ENCODE measurements at regions not wholly inside any gene's neighbourhood (a gene's known extent, or its start where the extent isn't known, plus 50 kb on each side); places are given as distances from the start of the nearest gene placed in this dataset.
A peak's percentile ranks its signal among the peaks of the same experiment; 100 is the strongest.

DNA sequence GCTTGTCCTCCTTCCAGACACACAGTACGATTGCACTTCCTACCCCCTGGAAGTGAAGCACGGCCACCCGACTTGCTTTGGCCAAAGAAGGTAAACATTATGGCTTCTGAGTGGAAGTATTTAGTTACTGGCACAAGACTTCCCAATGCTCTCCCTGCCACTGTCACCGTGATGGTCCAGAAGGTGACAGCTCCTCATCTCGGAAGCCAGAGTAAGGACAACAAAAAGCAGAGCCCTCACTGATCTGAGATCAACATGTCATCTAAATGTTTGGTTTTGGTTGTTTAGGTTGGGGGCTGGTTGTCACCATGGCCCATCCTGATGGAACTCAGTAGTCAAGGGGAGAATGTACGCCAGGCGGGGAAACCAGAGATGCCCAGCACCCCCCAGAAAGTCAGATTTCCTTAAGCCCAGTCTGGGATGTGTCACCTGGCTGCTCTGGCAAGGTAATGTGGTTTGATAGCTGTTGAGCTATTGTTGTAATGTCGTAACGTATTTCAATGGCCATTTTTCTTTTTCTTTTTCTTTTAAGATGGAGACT, 170.1 kb upstream of the ZNF536 start:
- Mint-ChIP-seq H3K36me3 (ENCODE audit: low read depth) (no peaks in the 10 kb centered on the region), H3K4me1 (ENCODE audit: low read depth) (no peaks in the 10 kb centered on the region), H3K27me3 (ENCODE audit: low read depth) (no peaks in the 10 kb centered on the region), H3K27ac (no peak overlapping the region), H3K4me3 (no peak overlapping the region), H3K9me3 (no peaks in the 10 kb centered on the region)

DNA sequence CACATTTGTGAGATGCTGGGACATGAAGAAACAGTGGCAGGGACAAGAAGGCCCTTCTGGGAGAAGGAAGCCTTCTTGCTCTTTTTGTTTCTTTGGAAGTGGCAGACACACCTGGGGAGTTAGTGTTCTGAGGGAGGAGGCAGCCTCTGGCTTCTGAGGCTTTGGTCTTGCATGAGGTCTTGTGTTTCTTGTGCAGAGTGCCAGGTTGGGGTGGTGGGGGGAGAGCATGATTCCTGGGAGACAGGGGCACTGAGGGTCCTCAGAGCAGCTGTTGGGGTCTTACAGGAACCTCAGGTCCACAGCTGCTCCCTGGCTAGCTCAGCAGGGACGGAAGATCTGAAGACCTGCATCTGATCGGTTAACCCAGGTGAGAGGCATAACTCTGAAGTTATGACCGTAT, 167.5 kb upstream of the ZNF536 start:
- no peaks in the 10 kb centered on the region for H3K36me3 Mint-ChIP-seq (ENCODE audit: low read depth)
- H3K27ac Mint-ChIP-seq: no peak overlapping the region
- H3K4me3 Mint-ChIP-seq: no peak overlapping the region
- H3K27me3 Mint-ChIP-seq (ENCODE audit: low read depth): no peaks in the 10 kb centered on the region
- H3K9me3 Mint-ChIP-seq: no peaks in the 10 kb centered on the region
- no peaks in the 10 kb centered on the region for H3K4me1 Mint-ChIP-seq (ENCODE audit: low read depth)

DNA sequence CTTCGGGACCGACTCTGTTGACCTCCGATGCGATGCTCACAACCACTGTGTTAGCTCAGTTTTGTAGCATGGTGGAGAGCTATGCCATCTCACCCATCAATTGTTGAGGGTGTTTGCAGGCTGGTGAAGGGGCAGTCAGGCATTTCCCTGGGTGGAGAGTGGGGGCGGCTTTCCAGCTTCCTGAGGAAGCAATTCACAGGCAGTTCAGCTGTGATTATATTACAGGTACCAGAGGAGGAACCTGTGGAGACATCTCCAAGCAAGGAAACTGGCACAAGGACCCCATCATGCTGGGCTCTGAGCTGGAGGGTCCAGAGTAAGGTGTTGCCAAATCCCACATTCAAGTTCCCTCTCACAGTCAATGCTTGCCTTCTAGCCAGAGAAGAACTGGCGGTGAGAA, 166.0 kb upstream of the ZNF536 start:
- no peaks in the 10 kb centered on the region for H3K36me3 Mint-ChIP-seq (ENCODE audit: low read depth)

DNA sequence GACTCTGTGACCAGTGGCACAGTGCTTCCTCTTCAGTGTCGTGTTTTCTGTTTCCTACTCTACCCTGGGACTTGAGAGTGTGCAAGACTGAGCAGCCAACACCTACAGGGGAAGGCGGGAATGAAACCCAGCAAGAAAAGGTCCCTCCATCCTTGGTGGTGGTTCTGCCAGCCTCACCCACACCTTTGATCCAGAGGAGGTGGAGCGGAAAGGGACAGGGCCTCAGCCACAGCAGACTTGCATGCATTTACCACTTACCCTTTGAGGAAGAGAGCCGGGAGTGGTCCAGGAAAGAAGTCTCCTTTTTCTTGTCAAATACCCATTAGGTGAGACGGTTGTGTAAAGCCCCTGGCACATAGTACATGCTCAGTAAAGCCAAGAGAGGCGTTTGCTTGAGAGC, 164.8 kb upstream of the ZNF536 start:
- H3K9me3 Mint-ChIP-seq: no peaks in the 10 kb centered on the region
- no peak overlapping the region for H3K27ac Mint-ChIP-seq
- no peaks in the 10 kb centered on the region for H3K4me1 Mint-ChIP-seq (ENCODE audit: low read depth)
- no peak overlapping the region for H3K4me3 Mint-ChIP-seq
- H3K36me3 Mint-ChIP-seq (ENCODE audit: low read depth): no peaks in the 10 kb centered on the region
- no peaks in the 10 kb centered on the region for H3K27me3 Mint-ChIP-seq (ENCODE audit: low read depth)

More for the DNA sequence above, 166.0 kb upstream of the ZNF536 start:
- no peak overlapping the region for H3K27ac Mint-ChIP-seq
- H3K4me1 Mint-ChIP-seq (ENCODE audit: low read depth): no peaks in the 10 kb centered on the region
- no peaks in the 10 kb centered on the region for H3K9me3 Mint-ChIP-seq
- H3K27me3 Mint-ChIP-seq (ENCODE audit: low read depth): no peaks in the 10 kb centered on the region
- no peak overlapping the region for H3K4me3 Mint-ChIP-seq

DNA sequence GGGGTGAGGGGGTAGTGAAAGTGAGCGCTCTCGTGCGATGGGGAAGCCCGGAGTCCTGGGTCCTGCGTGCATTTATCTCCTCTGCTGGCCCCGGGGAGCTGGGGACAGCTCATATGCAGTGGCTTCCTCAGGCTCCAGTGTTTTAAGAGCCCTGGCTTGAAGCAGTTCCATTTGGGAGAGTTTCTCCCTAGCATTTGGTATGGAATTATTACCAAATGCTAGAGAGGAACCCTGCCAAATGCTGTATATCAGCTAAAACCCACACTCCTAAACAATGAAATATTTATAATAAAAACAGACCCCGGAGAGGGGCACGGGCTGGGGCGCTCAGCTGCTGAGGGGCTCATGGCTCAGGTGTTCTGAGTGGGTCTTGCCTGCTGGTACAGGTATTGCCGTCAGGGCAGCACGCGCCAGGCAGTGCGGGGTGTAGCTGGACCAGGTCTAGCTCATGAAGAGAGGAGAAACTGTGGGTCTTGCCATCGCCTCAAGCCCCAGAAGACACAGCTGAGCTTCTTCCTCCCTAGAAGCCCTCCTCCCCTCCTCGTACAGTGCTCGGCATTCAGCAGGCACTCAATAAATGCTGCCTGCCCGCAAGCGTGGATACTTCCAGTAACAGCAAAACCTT, 163.6 kb upstream of the ZNF536 start:
- H3K9me3 Mint-ChIP-seq: no peaks in the 10 kb centered on the region
- H3K27ac Mint-ChIP-seq: no peak overlapping the region
- no peaks in the 10 kb centered on the region for H3K36me3 Mint-ChIP-seq (ENCODE audit: low read depth)
- no peak overlapping the region for H3K4me3 Mint-ChIP-seq
- H3K4me1 Mint-ChIP-seq (ENCODE audit: low read depth): no peaks in the 10 kb centered on the region
- peaks cover 5% of the 10 kb centered on the region for H3K27me3 Mint-ChIP-seq (ENCODE audit: low read depth)

DNA sequence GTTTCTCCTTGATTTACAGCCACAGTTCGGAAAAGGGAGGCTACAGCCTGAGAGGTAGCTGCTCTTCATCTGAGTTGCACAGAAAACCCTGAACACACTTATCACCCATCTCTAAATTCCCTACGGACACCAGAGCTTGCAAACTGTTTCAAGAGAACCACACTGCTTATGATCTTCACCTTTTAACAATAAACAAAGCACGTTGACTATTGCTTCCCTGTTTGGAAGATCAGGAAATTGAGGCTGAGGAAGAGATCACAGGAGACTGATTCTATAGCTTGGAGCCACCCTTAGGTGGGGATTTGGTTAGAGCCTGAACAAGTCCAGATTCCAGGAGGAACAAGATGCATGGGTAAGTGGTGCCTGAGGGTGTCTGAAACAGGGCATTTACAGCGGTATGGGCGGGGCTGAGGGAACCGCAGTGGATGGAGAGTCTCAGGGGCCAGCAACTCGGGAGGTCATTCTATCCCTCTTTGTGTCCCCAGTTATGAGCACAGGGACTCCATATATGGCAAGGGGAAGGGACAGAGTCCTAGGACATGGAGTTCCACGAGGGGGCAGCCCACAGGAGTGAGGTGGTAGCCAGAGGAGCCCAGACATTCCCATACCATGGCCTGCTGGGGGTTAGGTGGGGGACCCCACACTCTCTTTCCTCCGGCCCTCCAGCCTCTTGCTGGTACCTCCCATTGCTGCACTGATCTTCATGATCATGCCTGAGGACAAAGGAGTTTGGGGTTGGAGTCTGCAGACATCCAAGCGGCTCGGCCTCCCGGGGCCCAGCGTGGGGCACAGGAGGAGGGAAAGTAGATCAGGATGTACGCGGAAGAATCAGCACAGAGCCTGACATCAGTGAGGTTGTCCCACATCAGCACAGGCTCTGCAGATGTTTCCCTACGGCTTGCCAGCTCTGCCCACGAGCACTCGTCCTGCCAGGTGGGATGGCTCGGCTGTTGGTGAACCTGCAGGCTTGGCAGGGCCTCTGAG, 162.3 kb upstream of the ZNF536 start:
- peaks cover 5% of the 10 kb centered on the region for H3K4me1 Mint-ChIP-seq (ENCODE audit: low read depth)
- H3K27me3 Mint-ChIP-seq (ENCODE audit: low read depth): peaks cover 5% of the 10 kb centered on the region
- H3K36me3 Mint-ChIP-seq (ENCODE audit: low read depth): no peaks in the 10 kb centered on the region
- no peak overlapping the region for H3K27ac Mint-ChIP-seq
- H3K4me3 Mint-ChIP-seq: no peak overlapping the region
- no peaks in the 10 kb centered on the region for H3K9me3 Mint-ChIP-seq

DNA sequence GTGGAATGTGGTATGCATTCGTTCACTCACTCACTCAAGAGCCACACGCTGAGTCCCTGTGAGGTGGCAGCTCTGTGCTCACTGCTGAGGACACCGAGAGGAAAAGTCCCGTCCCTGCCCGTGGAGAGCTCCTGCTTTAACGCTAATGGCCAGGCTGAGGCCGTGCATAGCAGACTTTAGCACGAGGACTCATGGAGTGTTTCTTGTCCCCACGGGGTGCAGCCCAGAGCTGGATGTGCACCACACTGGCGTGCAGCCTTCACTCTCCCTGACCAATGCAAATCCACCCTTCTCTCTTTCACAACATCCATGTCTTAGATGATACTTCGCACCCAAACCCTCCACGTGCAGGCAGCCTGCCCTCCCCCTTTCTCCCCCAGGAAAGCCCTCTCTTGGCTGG, 159.6 kb upstream of the ZNF536 start:
- Mint-ChIP-seq H3K27ac (no peak overlapping the region), H3K27me3 (ENCODE audit: low read depth) (peaks cover 17% of the 10 kb centered on the region), H3K4me1 (ENCODE audit: low read depth) (peaks cover 13% of the 10 kb centered on the region), H3K4me3 (no peak overlapping the region), H3K36me3 (ENCODE audit: low read depth) (no peaks in the 10 kb centered on the region), H3K9me3 (no peaks in the 10 kb centered on the region)

DNA sequence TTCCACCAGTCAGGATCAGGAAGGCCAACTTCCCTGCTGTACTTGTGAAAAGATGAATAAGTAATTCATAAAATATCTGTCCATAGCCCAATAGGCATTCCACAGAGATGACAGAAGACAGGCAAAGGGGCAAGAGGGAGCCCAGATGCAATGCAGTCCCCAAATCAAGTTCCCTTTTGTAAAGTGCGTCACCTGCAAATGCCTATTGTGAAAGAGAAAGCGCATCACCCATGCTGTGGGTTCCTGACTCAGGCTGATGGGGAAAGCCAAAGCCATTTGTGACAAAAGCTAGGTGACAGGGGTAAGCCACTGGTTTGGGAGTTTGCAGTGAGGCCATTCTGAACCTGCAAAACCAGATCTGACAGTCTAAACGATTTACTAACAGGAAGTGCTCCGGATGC, 157.5 kb upstream of the ZNF536 start:
- Mint-ChIP-seq H3K36me3 (ENCODE audit: low read depth) (no peaks in the 10 kb centered on the region), H3K9me3 (no peaks in the 10 kb centered on the region), H3K27me3 (ENCODE audit: low read depth) (peaks cover 20% of the 10 kb centered on the region), H3K4me1 (ENCODE audit: low read depth) (peaks cover 13% of the 10 kb centered on the region), H3K27ac (peak overlapping the region; percentile 58), H3K4me3 (peak overlapping the region; percentile 46)

DNA sequence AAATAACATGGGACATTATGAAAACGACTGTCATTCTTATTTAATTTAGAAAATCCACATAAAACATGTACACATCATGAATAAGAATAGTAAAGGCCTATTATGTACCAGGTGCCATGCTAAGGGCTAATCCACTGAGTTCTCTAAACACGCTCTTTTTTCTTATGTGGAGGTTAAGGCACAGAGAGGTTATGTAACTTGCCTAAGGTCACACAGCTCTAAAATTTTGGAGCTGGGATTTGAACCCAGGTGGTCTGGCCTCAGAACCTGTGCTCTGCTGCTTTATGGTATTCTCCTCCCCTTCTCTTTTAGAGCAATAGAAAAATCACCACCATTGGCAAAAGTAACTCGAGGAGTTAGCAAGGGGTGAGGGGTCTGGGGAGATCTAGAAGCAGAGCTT, 156.9 kb upstream of the ZNF536 start:
- Mint-ChIP-seq H3K4me1 (ENCODE audit: low read depth) (peaks cover 13% of the 10 kb centered on the region), H3K4me3 (no peak overlapping the region), H3K36me3 (ENCODE audit: low read depth) (no peaks in the 10 kb centered on the region), H3K27me3 (ENCODE audit: low read depth) (peaks cover 20% of the 10 kb centered on the region), H3K9me3 (no peaks in the 10 kb centered on the region), H3K27ac (peak overlapping the region; percentile 58)

DNA sequence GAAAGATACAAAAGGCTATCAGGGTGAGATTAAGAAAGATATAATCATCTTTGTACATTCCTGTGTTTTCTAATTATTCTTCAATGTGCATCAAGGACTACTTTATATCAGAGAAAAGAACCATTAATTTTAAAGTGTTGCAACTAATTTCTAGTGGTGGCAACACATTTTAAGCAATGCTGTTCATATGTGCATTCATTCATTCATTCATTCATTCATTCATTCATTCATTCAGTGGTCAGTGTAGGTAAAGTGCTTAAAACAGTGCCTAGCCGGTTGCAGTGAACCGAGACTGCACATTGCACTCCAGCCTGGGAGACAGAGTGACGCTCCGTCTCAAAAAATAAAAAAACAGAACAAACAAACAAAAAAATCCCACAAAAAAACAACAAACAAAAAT, 155.7 kb upstream of the ZNF536 start:
- no peaks in the 10 kb centered on the region for H3K9me3 Mint-ChIP-seq
- H3K4me3 Mint-ChIP-seq: no peak overlapping the region
- H3K27ac Mint-ChIP-seq: no peak overlapping the region
- H3K27me3 Mint-ChIP-seq (ENCODE audit: low read depth): peaks cover 30% of the 10 kb centered on the region
- peaks cover 15% of the 10 kb centered on the region for H3K4me1 Mint-ChIP-seq (ENCODE audit: low read depth)
- H3K36me3 Mint-ChIP-seq (ENCODE audit: low read depth): no peaks in the 10 kb centered on the region

DNA sequence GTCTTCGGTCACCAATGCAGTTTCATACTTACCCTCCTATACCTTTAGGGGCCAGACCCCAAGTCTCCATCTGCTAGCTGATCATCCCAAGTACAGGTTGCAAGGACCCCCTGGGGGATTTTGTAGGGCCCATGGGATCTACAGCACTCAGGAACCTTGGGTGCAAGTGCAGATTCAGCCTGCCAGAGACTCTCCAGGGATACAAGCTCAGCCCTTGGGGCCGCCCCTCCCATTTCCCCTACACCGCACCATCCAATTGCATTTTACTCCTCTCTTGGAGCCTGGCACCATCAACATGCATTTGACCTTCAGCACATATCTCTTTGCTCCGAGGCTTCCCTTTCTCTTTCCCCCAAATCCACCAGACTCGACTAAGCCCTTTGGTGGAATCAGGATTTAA, 154.7 kb upstream of the ZNF536 start:
- peaks cover 36% of the 10 kb centered on the region for H3K27me3 Mint-ChIP-seq (ENCODE audit: low read depth)
- H3K4me3 Mint-ChIP-seq: no peak overlapping the region
- no peaks in the 10 kb centered on the region for H3K36me3 Mint-ChIP-seq (ENCODE audit: low read depth)
- H3K4me1 Mint-ChIP-seq (ENCODE audit: low read depth): peaks cover 15% of the 10 kb centered on the region
- H3K27ac Mint-ChIP-seq: no peak overlapping the region
- H3K9me3 Mint-ChIP-seq: no peaks in the 10 kb centered on the region

DNA sequence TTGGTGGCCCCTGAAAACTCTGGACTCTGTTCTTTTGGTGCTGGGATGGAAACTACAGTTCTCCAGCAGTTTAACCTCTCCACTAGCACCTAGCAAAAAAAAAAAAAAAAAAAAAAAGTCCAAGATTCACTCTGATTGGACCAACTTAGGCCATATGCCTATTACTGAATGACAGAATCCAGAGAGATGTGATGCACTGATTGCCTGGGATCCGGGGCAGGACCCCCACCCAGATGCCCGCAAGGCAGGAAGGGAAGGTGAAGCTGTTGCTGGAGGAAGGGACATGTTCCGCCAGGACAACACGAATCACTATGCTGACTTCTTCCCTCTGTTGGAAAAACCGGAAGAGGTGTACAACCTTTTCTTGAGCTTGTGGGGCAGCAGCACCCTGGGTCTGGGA, 152.5 kb upstream of the ZNF536 start:
- no peaks in the 10 kb centered on the region for H3K9me3 Mint-ChIP-seq
- H3K27ac Mint-ChIP-seq: no peak overlapping the region
- peaks cover 51% of the 10 kb centered on the region for H3K27me3 Mint-ChIP-seq (ENCODE audit: low read depth)
- no peak overlapping the region for H3K4me3 Mint-ChIP-seq
- H3K36me3 Mint-ChIP-seq (ENCODE audit: low read depth): peaks cover 4% of the 10 kb centered on the region
- H3K4me1 Mint-ChIP-seq (ENCODE audit: low read depth): peaks cover 14% of the 10 kb centered on the region

DNA sequence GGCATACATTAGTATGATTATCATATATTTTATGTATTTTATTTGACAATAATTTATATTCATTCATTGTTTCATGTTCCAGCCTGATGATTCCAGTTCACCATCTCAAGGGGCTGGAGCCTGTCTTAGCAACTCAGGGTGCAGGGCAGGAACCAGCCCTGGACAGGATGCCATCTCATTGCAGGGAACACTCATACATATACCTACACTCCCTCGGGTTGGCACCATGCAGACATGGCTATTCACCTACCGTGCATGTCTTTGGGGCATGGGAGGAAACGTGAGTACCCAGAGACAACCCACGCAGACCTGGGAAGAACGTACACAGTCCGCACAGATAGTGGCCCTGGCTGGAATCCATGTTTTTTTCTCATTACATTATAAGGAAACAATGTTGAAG, 151.0 kb upstream of the ZNF536 start:
- peaks cover 54% of the 10 kb centered on the region for H3K27me3 Mint-ChIP-seq (ENCODE audit: low read depth)
- no peak overlapping the region for H3K4me3 Mint-ChIP-seq
- peaks cover 8% of the 10 kb centered on the region for H3K36me3 Mint-ChIP-seq (ENCODE audit: low read depth)
- H3K9me3 Mint-ChIP-seq: no peaks in the 10 kb centered on the region
- H3K4me1 Mint-ChIP-seq (ENCODE audit: low read depth): peaks cover 11% of the 10 kb centered on the region
- H3K27ac Mint-ChIP-seq: no peak overlapping the region

DNA sequence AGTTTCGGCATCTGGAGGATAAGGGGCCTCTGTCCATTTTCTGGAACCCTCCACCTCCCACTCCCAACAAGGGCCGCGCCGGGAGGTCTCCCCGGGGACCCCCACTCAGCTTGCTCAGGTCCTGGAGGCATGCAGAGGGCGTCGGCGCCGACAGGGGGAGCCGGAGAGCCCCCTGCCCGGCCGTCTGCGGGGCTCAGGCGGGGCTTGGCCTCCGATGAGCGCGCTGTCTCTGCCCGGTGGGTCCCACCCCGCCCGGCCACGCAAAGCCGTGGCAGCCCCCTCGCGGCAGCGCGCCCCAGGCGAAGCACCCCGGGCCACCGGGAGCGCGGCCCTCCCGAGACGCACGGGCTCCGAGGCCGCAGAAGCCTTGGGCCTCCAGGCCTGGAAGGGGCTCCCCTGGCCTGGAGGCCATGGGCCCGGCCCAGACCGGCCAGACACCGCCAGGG, 149.7 kb upstream of the ZNF536 start:
- Mint-ChIP-seq H3K36me3 (ENCODE audit: low read depth) (peaks cover 12% of the 10 kb centered on the region), H3K4me1 (ENCODE audit: low read depth) (peaks cover 20% of the 10 kb centered on the region), H3K4me3 (no peak overlapping the region), H3K27me3 (ENCODE audit: low read depth) (peaks cover 61% of the 10 kb centered on the region), H3K9me3 (no peaks in the 10 kb centered on the region), H3K27ac (no peak overlapping the region)

All from T-helper 1 cell treated with Interleukin-12 subunit alpha and Interleukin-12 subunit beta and Interleukin-4 antibody, amounts not matched to agents 30 μg/mL and 1 μg/mL, for 36 hours (primary cell).